GM23338 (cell line): ENCODE measurements at regions not wholly inside any gene's neighbourhood (a gene's known extent, or its start where the extent isn't known, plus 50 kb on each side); places are given as distances from the start of the nearest gene placed in this dataset.

Experiments
- ATAC-seq: fragments of 200-7000 bp; cut with Tn5 transposase; 3 replicates; pipeline ENCODE4 v1.9.1; 2020
- DNase-seq: peaks from one replicate; pipeline ENCODE4 v3.0.0-alpha.2; 2015; ENCODE audit warnings: low spot score
- H2AFZ ChIP-seq: fragments of 200-600 bp; sonication (generic); 2 replicates; pipeline ENCODE4 v1.8.0; 2016; ENCODE audit warnings: antibody characterized with exemption, mild to moderate bottlenecking, moderate library complexity
- H3F3A ChIP-seq: fragments of 200-600 bp; sonication (generic); replicated peaks from 2 replicates; pipeline ENCODE4 v1.8.0; 2017; ENCODE audit warnings: antibody characterized with exemption, mixed run types, low read depth
- H3K27ac ChIP-seq: fragments of 200-600 bp; sonication (generic); 2 replicates; pipeline ENCODE4 v1.6.1; 2016; ENCODE audit warnings: low read depth
- H3K27me3 ChIP-seq: fragments of 200-600 bp; sonication (generic); 2 replicates; pipeline ENCODE4 v1.8.0; 2016; ENCODE audit warnings: mild to moderate bottlenecking, mixed run types, moderate library complexity; ENCODE audit not compliant: insufficient read depth
- H3K36me3 ChIP-seq: fragments of 200-600 bp; sonication (generic); 2 replicates; pipeline ENCODE4 v1.8.0; 2016; ENCODE audit warnings: mild to moderate bottlenecking; ENCODE audit not compliant: insufficient read depth
- H3K4me1 ChIP-seq: fragments of 200-600 bp; sonication (generic); 2 replicates; pipeline ENCODE4 v1.8.0; 2016; ENCODE audit warnings: mild to moderate bottlenecking, moderate library complexity; ENCODE audit not compliant: insufficient read depth
- H3K4me2 ChIP-seq: fragments of 200-600 bp; sonication (generic); 2 replicates; pipeline ENCODE4 v1.7.1; 2017; ENCODE audit warnings: mixed run types
- H3K4me3 ChIP-seq: fragments of 200-600 bp; sonication (generic); 2 replicates; pipeline ENCODE4 v1.6.1; 2016; ENCODE audit warnings: mixed run types
- H3K79me2 ChIP-seq: fragments of 200-600 bp; sonication (generic); replicated peaks from 2 replicates; pipeline ENCODE4 v1.8.0; 2017; ENCODE audit warnings: mild to moderate bottlenecking; ENCODE audit not compliant: insufficient read depth
- H3K9me2 ChIP-seq: fragments of 200-600 bp; sonication (generic); 2 replicates; pipeline ENCODE4 v1.8.0; 2017; ENCODE audit not compliant: insufficient read depth
- H4K20me1 ChIP-seq: fragments of 200-600 bp; sonication (generic); replicated peaks from 2 replicates; pipeline ENCODE4 v1.8.0; 2017; ENCODE audit warnings: mild to moderate bottlenecking; ENCODE audit not compliant: insufficient read depth
- H3K27ac Mint-ChIP-seq: 2 replicates; pipeline ENCODE4 v1.8.0; 2020; ENCODE audit warnings: inconsistent platforms, mild to moderate bottlenecking, moderate library complexity, mixed read lengths
- H3K27me3 Mint-ChIP-seq: 3 replicates; pipeline ENCODE4 v1.8.0; 2022; ENCODE audit warnings: low read depth, mild to moderate bottlenecking, moderate library complexity, mixed read lengths, inconsistent platforms; ENCODE audit not compliant: insufficient read depth, poor library complexity
- H3K36me3 Mint-ChIP-seq: 3 replicates; pipeline ENCODE4 v1.8.0; 2021; ENCODE audit warnings: low read depth, mild to moderate bottlenecking, inconsistent platforms, moderate library complexity, mixed read lengths
- H3K4me1 Mint-ChIP-seq: 3 replicates; pipeline ENCODE4 v1.8.0; 2020; ENCODE audit warnings: mild to moderate bottlenecking, inconsistent platforms, mixed read lengths
- H3K4me3 Mint-ChIP-seq: 3 replicates; pipeline ENCODE4 v1.8.0; 2021; ENCODE audit warnings: moderate library complexity, mild to moderate bottlenecking, inconsistent platforms, mixed read lengths
- H3K9me3 Mint-ChIP-seq: 3 replicates; pipeline ENCODE4 v1.8.0; 2020; ENCODE audit warnings: moderate library complexity, mild to moderate bottlenecking, inconsistent platforms, mixed read lengths
- CREB1 ChIP-seq: fragments of 250-450 bp; sonication (Bioruptor Pico); IDR thresholded peaks from 2 replicates; pipeline ENCODE4 v1.5.0; 2020; ENCODE audit warnings: low read depth, mild to moderate bottlenecking, moderate library complexity
- CTCF ChIP-seq, 2 experiments: fragments of 200-600 bp in 1 of 2; sonication (generic) in 1 of 2; conservative IDR thresholded peaks; 2 replicates each; pipeline versions ENCODE4 v1.5.1 to v1.6.1; 2016 to 2017; ENCODE audit warnings: antibody characterized with exemption in 2 of 2, low read depth in 2 of 2, mild to moderate bottlenecking in 2 of 2, moderate library complexity in 1 of 2
- ETS1 ChIP-seq: IDR thresholded peaks from 2 replicates; pipeline ENCODE4 v1.6.1; 2016; ENCODE audit warnings: antibody characterized with exemption
- EZH2phosphoT487 ChIP-seq: fragments of 200-600 bp; sonication (generic); IDR thresholded peaks from one replicate; pipeline ENCODE4 v1.8.1; 2018; ENCODE audit warnings: antibody characterized with exemption; ENCODE audit not compliant: unreplicated experiment
- NANOG ChIP-seq: IDR thresholded peaks from 2 replicates; pipeline ENCODE4 v1.6.1; 2016; ENCODE audit warnings: antibody characterized with exemption, borderline replicate concordance
- POLR2AphosphoS5 ChIP-seq: IDR thresholded peaks from 2 replicates; pipeline ENCODE4 v1.6.1; 2016; ENCODE audit warnings: antibody characterized with exemption, low read depth
- REST ChIP-seq: IDR thresholded peaks from one replicate; pipeline ENCODE4 v1.6.1; 2018; ENCODE audit warnings: antibody characterized with exemption; ENCODE audit not compliant: unreplicated experiment
- ZNF114 ChIP-seq: fragments of 250-450 bp; sonication (Bioruptor Pico); IDR thresholded peaks from 2 replicates; pipeline ENCODE4 v1.5.0; 2020; ENCODE audit warnings: mild to moderate bottlenecking, moderate library complexity
- ZNF331 ChIP-seq: fragments of 250-450 bp; sonication (Bioruptor Pico); IDR thresholded peaks from 2 replicates; pipeline ENCODE4 v1.5.0; 2020; ENCODE audit warnings: low read depth, mild to moderate bottlenecking, moderate library complexity

GRCh38 chr2:240229005-240229404 lies 88.5 kb upstream of the OTOS start (continued):
- TF ChIP-seq REST (no peak), EZH2phosphoT487 (no peak), CREB1 (CRISPR knock-in tag) (no peak)

GRCh38 chr2:240229603-240230235 lies 89.3 kb upstream of the OTOS start:
- Mint-ChIP-seq H3K4me3 (no peak overlapping the region), H3K36me3 (peaks cover 13% of the 10 kb centered on the region), H3K9me3 (peaks cover 39% of the 10 kb centered on the region), H3K27me3 (peaks cover 15% of the 10 kb centered on the region), H3K27ac (no peak overlapping the region), H3K4me1 (no peaks in the 10 kb centered on the region)
- Histone ChIP-seq H3K27me3 (no peaks in the 10 kb centered on the region), H3K9me2 (no peaks in the 10 kb centered on the region), H3K4me3 (no peak overlapping the region), H3K4me2 (no peak overlapping the region), H3K4me1 (no peaks in the 10 kb centered on the region), H3F3A (no peaks in the 10 kb centered on the region), H3K79me2 (no peaks in the 10 kb centered on the region), H3K36me3 (no peaks in the 10 kb centered on the region), H3K27ac (no peak overlapping the region), H2AFZ (no peak overlapping the region), H4K20me1 (no peaks in the 10 kb centered on the region)
- DNase-seq = no peak
- no peak for TF ChIP-seq NANOG
- no peak for TF ChIP-seq EZH2phosphoT487
- no peak for TF ChIP-seq ETS1
- no peak for TF ChIP-seq ZNF114 (CRISPR knock-in tag)
- TF ChIP-seq CREB1 (CRISPR knock-in tag) = no peak
- ATAC-seq = no peak

GRCh38 chr2:240230291-240230931 lies 90.0 kb upstream of the OTOS start:
- no peaks in the 10 kb centered on the region for H3K27me3 ChIP-seq
- H3F3A ChIP-seq = no peaks in the 10 kb centered on the region
- no peaks in the 10 kb centered on the region for H3K36me3 ChIP-seq
- H3K27ac ChIP-seq = no peak overlapping the region
- H3K27ac Mint-ChIP-seq = no peak overlapping the region
- H3K4me3 Mint-ChIP-seq = no peak overlapping the region
- no peaks in the 10 kb centered on the region for H3K79me2 ChIP-seq
- H3K36me3 Mint-ChIP-seq = peaks cover 13% of the 10 kb centered on the region
- no peaks in the 10 kb centered on the region for H4K20me1 ChIP-seq
- H3K9me2 ChIP-seq = no peaks in the 10 kb centered on the region
- DNase-seq (no peak), ATAC-seq (no peak)
- no peak overlapping the region for H3K4me3 ChIP-seq
- no peak overlapping the region for H2AFZ ChIP-seq
- H3K27me3 Mint-ChIP-seq = peaks cover 15% of the 10 kb centered on the region
- no peaks in the 10 kb centered on the region for H3K4me1 Mint-ChIP-seq
- no peaks in the 10 kb centered on the region for H3K4me1 ChIP-seq
- peaks cover 38% of the 10 kb centered on the region for H3K9me3 Mint-ChIP-seq
- H3K4me2 ChIP-seq = no peak overlapping the region
- TF ChIP-seq ETS1 (no peak), ZNF114 (CRISPR knock-in tag) (no peak), CTCF (conservative IDR thresholded peaks at IDR 0.05; ENCODE audit: low read depth in 2 of 2) (no peak), POLR2AphosphoS5 (no peak), NANOG (no peak), ZNF331 (CRISPR knock-in tag) (no peak), REST (no peak), EZH2phosphoT487 (no peak)
